GM10248 (cell line): ENCODE measurements at regions not wholly inside any gene's neighbourhood (a gene's known extent, or its start where the extent isn't known, plus 50 kb on each side); places are given as distances from the start of the nearest gene placed in this dataset.
"Not testable (repeated sequence)": the region's sequence is repeated elsewhere in the genome, so short reads cannot be mapped to it uniquely, and the experiment has no call there.

Source experiments
- CTCF ChIA-PET: fragments of 300-600 bp; sonication (Branson Sonifier 250); formaldehyde crosslinking; extraction: SDS; loops from one replicate; lab custom pipeline; 2021; ENCODE audit warnings: antibody characterized with exemption; lab: Yijun Ruan, JAX
- POLR2A ChIA-PET: fragments of 350-650 bp; sonication (Branson Sonifier 250); formaldehyde crosslinking; extraction: SDS; loops from one replicate; lab custom pipeline; 2020; ENCODE audit warnings: antibody characterized with exemption; lab: Yijun Ruan, JAX
- DNase-seq: peaks from one replicate; pipeline ENCODE4 v3.0.0; 2012; ENCODE audit errors: extremely low spot score
- TF ChIP-seq, protein P1 (sequence below): IDR thresholded peaks from 2 replicates; pipeline ENCODE4 v1.5.1; 2012; ENCODE audit warnings: mild to moderate bottlenecking, low read depth; ENCODE audit errors: extremely low read depth, missing control alignments, control extremely low read depth

DNA sequence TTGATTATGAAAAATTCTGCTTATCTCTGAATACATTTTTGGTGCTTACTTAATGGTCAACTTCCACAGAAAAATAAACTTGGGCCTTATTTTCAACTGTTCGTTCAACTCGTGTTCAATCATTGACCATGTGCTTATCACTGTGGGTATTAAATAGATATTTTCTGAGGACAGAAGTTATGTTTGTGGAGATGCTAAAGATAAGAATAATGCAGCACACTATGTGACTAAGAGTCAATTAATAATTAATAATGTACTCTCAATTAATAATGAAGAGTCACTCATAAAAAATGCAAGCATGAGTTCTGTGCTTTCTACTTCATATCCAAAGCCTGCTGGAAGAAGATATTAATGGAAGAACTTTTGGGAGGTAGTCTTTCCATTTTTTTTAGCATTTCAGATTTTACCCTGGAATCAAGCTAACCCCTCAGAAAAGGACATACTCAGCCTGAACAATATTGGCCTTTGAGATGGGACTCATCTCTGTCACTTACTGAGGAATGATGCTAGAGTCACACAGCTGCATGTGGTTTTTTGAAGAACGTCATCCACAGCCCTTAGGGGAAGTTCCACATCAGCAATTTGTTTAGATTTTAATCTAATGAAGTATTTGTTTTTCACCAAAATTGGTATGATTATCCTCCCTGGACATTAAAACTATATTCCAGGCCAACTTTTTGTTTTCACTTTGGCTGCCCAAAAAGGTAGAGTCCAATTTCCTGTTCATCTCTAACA lies 191.9 kb upstream of the CRIM1 start:
- TF ChIP-seq, protein P1, sequence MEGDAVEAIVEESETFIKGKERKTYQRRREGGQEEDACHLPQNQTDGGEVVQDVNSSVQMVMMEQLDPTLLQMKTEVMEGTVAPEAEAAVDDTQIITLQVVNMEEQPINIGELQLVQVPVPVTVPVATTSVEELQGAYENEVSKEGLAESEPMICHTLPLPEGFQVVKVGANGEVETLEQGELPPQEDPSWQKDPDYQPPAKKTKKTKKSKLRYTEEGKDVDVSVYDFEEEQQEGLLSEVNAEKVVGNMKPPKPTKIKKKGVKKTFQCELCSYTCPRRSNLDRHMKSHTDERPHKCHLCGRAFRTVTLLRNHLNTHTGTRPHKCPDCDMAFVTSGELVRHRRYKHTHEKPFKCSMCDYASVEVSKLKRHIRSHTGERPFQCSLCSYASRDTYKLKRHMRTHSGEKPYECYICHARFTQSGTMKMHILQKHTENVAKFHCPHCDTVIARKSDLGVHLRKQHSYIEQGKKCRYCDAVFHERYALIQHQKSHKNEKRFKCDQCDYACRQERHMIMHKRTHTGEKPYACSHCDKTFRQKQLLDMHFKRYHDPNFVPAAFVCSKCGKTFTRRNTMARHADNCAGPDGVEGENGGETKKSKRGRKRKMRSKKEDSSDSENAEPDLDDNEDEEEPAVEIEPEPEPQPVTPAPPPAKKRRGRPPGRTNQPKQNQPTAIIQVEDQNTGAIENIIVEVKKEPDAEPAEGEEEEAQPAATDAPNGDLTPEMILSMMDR, result no peak
- ChIA-PET POLR2A (no interaction called here), CTCF (no interaction called here)
- DNase-seq, result no peak

DNA sequence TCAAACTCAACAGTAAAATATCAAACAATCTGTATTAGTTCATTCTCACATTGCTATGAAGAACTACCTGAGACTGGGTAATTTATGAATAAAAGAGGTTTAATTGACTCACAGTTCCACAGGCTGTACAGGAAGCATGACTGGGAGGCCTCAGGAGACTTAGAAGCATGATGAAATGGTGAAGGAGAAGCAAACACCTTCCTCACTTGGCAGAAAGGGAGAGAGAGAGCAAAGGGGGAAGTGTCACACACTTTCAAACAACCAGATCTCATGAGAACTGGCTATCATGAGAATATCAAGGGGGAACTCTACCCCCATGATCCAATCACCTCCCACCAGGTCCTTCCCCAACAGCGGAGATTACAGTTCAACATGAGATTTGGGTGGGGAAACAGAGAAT lies 198.5 kb upstream of the CRIM1 start:
- POLR2A ChIA-PET, CTCF ChIA-PET, DNase-seq: not testable (repeated sequence)

DNA sequence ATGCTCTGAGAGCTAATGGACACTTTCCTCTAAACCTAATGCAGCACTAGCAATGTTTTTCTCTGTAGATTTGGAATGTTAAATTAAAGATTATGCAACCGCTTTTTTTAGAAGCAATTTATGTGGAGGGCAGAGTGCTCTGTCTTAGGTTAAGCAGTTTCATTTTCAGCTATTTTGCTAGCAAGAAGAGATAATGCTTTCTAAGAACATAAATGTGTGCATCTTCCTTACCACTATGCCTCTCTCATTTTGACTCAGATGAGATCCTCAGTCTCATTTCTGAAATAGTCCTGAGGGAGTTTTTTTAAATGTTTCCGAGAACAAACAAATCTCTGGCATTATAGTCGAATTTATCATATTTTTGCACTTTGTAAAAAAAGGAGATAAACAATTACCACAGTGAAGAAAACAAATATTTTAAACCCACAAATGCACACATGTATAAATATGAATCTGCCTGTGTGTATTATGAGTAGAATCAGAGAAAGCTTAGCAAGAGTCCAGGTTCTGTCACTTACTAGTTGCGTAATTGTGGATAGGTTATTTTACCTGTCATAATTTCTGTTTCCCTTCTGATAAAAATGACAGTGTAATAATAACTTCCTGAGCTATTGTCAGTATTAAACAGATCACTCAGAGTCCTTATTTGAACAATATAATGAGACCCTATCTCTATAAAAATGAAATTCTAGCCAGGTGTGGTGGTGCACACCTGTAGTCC lies 207.7 kb upstream of the CRIM1 start:
- POLR2A ChIA-PET, result no interaction called here
- no peak for DNase-seq
- TF ChIP-seq, protein P1, result no peak
- CTCF ChIA-PET, result interaction anchor here (0.9 to 1.1 kb wide), 3 partner anchors 10 to 14 kb away, joined by 3 to 5 read pairs (median 3); no protein-coding TSS in a partner anchor

DNA sequence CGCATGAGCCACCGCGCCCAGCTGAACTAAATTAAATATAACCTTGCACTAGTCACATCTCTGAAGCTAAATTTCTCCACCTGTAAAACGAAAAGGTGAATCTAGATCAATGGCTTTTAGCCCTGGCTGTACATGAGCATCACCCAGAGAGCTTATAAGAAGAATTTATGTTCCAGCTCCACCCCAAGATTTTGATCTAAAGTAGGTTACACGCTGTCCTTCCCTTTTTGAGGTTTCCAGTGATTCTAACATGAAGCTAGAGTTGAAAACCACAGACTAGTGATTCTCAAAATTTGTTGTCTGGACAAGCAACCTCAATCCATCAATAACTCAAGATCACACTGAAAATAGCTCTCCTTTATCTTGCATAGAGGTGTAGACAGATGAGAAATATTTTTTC lies 208.8 kb upstream of the CRIM1 start:
- TF ChIP-seq, protein P1, result no peak
- ChIA-PET CTCF (interaction anchor here (0.9 to 1.1 kb wide), 3 partner anchors 9 to 13 kb away, joined by 3 to 5 read pairs (median 3); no protein-coding TSS in a partner anchor), POLR2A (no interaction called here)
- DNase-seq, result no peak

DNA sequence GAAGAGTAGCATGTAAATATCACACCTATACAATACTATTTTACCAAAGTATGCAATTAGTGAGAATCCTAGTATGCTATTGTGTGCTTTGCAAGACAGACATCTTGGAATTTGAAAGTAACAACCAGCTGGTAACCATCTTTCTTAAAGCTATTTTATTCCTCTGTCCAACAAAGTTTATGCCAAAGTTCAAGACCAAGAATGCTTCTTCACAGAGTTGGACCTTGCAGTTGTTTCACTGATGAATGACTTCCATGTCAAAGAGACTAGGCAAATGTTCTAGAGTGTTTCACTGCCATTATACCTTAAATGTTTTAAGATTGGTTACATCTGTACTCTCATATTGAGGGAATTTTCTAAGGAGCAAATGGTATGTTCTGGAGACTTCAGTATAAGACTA lies 215.2 kb upstream of the CRIM1 start:
- ChIA-PET POLR2A (no interaction called here), CTCF (no interaction called here)
- TF ChIP-seq, protein P1, result no peak
- DNase-seq, result no peak

DNA sequence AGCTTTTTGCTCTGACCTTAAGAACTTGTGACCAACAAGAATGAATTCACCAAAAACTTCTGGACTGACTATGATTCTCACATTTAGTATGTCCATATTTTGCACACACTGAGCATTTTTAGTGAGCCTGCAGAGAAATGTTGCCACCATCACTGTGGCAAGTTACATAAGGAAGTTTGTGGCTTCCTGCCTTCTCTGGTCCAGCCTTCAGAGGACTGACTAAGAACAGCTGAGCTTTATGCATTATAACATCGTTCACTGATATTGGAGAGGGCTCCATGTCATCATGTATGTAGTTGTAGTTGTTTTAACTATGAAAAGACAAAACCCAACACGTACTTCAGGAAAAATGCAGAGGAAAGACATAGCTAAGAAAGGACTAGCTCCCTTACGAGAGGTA lies 218.0 kb upstream of the CRIM1 start:
- TF ChIP-seq, protein P1, result no peak
- ChIA-PET CTCF (interaction anchor here (1.3 to 1.5 kb wide), 2 partner anchors 8 to 9 kb away, joined by 3 to 5 read pairs; no protein-coding TSS in a partner anchor), POLR2A (no interaction called here)
- DNase-seq, result no peak

DNA sequence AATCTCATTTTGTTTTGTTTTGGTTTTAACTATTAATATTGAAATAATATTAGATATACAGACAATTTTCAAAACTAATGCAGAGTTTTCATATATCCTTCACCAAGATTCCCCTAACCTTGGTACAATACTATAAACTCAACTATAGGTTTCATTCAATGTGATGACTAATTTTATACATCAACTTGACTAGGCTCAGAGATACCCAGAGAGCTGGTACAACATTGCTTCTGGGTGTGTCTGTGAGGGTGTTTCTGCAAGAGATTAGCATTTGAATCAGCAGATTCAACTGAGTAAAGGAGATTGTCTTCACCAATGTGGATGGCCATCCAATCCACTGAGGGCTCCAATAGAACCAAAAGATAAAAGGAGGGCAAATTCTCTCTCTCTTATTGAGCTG lies 221.3 kb upstream of the CRIM1 start:
- DNase-seq, result no peak
- ChIA-PET CTCF (interaction anchor here (0.9 to 1.5 kb wide), 2 partner anchors 9 to 13 kb away, joined by 3 to 5 read pairs; no protein-coding TSS in a partner anchor), POLR2A (no interaction called here)
- TF ChIP-seq, protein P1, result no peak
